C1 segment of cervical spinal cord (tissue), 14 donors: ENCODE measurements at regions not wholly inside any gene's neighbourhood (a gene's known extent, or its start where the extent isn't known, plus 50 kb on each side); places are given as distances from the start of the nearest gene placed in this dataset.

Experiments
- DNase-seq, 14 donors: peaks; one replicate each; lab custom pipeline; 2025; lab: John Stamatoyannopoulos, UW

- no peak for DNase-seq
Observed at GRCh38 chr14:49017447-49017846, 568.7 kb downstream of the RPS29 start.

- no peak for DNase-seq
Observed at GRCh38 chr14:49016381-49016780, 569.8 kb downstream of the RPS29 start.

DNA sequence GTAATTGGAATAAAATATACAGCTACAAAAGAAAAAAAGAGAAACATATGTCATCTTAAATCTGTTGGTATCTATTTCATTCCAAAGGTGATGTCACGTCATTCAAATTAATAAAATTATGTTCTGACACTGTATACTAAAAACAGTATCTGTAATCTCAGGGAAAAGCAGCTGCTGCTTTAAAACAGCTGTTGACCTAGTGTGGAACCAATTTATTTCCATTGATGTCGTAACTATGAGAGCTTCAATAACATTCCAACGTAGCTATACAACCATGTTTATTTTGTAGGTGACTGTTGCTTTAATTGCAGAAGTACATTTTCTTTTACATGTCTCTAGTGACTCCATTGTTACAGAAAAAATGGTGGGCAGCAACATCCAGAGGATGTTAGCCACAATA, 571.7 kb downstream of the RPS29 start:
- no peak for DNase-seq

GRCh38 chr14:49008363-49008762, 577.8 kb downstream of the RPS29 start:
- no peak for DNase-seq

GRCh38 chr14:48991141-48991540, 595.0 kb downstream of the RPS29 start:
- no peak for DNase-seq

DNA sequence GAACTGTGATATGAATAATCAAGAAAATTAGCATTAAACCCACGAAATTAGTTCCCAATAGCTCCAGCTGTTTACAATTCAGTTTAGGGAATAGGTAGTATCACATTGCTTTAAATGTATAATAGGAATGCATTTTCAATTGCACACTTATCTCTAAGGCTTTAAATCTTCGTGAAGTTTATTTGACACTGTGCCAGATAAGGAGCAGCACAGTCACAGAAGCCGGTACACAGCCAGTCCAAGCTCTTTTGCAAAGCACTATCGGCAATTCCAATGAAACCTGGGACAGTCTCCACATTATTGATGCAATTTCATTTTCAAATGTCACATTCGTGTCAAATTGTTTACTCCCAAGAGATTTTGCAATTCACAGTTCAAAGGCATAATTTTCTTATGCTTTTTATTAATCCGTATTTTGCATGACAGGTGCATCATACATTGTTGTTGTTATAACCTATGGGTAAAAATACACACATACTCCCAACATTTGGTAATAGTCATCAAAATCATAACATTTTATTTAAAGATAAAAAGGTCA, 602.8 kb downstream of the RPS29 start:
- no peak for DNase-seq

DNA sequence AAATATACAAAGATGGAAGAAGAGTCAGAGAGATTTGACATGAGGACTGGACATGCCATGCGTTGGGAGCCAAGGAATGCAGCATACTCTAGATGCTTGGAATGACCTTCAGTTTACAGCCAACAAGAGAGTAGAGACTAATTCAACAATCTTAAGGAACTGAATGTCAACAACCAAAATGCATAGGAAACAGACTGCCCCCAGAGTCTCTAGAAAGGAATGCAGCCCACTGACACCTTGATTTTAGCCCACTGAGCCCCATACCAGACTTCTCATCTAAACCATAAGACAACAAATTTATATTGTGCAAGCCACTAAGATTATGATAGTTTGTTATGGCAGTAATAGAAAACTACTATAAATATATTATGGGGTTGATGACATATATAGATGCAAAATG, 611.2 kb downstream of the RPS29 start:
- no peak for DNase-seq

- DNase-seq = no peak
Observed at GRCh38 chr14:48973151-48973550, 613.0 kb downstream of the RPS29 start.

- no peak for DNase-seq
Observed at GRCh38 chr14:48970943-48971342, 615.2 kb downstream of the RPS29 start.

DNA sequence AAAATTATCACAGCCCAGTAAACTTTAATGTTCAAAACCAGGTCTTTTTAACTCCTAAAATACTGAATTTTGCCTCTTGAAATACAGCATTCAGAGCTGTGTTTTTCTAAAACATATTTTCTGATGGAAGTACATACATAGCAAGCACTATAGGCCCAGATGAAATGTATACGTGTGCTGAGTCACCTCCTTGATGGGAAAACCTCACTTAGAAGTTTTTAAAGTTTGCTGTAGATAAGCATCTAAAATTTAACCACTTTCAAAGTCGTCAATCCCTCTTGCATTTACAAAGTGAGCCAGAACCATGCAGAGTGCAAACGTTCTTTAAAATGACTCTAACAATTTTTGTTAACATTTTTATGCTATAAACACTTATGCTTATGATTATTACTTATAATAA, 618.8 kb downstream of the RPS29 start:
- DNase-seq = no peak

- DNase-seq = no peak
Observed at GRCh38 chr14:48963231-48963790, 622.9 kb downstream of the RPS29 start.

DNA sequence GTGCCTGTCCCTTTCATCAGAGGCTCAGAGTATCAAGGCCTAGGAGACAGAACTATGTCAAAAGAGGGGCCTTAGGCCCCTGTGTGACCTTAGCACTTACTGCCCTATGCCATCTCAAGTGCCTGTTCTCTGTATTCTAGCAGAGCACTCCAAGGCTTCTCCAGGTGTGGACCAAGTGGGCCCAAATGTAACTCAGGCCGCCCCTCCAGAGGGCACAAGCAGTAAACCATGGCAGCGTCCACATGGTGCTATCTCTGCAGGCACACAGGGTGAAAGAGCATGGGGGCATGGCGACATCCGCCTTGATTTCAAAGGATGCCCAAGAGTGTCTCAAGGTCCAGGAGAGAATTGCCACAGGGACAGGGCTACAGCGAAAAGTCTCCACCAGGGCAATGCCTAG, 628.7 kb downstream of the RPS29 start:
- no peak for DNase-seq

GRCh38 chr14:48955857-48956256, 630.3 kb downstream of the RPS29 start:
- DNase-seq = no peak

- DNase-seq = no peak
Observed at GRCh38 chr14:48954446-48954845, 631.7 kb downstream of the RPS29 start.

- DNase-seq = no peak
Observed at GRCh38 chr14:48944809-48945208, 641.4 kb downstream of the RPS29 start.

DNA sequence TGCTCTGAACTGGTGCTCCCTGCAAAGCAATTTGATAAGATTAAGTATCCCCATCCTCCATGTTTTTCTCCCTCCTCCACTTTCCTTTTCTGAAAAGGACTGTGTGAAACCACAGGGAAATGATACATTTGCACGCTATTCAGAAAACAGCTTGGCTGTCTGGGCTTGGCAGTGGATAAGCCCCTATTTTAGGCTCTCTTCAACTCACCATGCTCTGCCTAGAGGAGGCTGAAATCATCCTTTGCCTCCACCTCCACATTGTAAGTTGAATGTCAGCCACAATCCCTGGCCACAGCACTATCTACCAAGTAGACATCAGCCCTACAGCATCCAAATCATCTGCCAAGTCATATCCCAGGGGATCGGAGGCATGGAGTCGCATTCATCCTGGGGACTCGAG, 642.3 kb downstream of the RPS29 start:
- DNase-seq = no peak

- DNase-seq = no peak
Observed at GRCh38 chr14:48937541-48938195, 648.5 kb downstream of the RPS29 start.

DNA sequence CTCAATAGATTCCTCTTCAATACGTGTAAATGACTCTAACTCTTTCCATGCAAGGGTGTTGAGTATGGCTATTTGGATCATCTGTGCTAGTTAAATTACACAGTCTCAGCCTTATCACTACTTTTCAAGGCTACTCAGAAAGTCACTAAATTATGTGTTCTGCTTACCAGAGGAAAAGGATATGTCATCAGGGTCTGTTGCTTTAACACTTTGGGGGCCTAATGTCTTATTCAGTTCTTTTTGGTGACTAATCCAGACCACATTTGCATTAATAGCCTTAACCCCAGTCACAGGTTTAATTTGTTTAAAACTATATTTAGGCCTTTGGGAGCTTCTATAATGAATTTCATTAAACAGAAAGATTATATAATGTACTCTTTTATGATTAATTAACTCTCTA, 649.3 kb downstream of the RPS29 start:
- DNase-seq = no peak

GRCh38 chr14:48936362-48936761, 649.8 kb downstream of the RPS29 start:
- no peak for DNase-seq

DNA sequence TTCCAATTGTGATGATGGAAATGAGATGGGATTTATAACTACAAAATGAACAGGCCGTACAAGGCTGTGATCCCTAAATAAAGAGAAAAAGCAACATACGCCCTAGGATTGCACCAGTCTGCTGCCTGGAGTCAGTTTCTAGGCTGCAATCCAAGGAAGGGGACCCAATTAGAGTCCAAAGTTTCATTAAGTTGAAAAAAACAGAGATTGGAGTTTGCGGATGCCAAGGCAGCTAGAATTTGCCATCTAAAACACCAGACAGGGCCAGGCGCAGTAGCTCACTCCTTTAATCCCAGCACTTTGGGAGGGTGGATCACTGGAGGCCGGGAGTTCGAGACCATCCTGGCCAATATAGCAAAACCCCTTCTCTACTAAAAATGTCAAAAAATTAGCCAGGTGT, 661.0 kb downstream of the RPS29 start:
- DNase-seq = peak in 4 of 14 donors; percentile 0 to 11 (median 6)

DNA sequence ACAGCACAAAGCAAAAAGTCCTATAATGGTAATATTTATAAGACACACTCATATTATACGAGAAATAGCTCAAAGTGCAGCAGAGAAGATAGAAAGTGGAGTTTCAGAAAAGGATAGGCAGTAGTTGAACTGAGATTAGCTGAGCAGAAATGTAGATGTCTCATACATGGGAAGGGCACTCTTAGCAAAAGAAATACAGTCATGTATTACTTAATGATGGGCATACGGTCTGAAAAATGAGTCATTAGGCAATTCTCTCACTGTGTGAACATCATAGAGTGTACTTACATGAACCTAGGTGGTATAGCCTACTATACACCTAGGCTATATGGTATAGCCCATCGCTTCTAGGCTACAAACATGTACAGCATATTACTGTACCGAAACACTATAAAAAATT, 671.3 kb downstream of the RPS29 start:
- DNase-seq = no peak

DNA sequence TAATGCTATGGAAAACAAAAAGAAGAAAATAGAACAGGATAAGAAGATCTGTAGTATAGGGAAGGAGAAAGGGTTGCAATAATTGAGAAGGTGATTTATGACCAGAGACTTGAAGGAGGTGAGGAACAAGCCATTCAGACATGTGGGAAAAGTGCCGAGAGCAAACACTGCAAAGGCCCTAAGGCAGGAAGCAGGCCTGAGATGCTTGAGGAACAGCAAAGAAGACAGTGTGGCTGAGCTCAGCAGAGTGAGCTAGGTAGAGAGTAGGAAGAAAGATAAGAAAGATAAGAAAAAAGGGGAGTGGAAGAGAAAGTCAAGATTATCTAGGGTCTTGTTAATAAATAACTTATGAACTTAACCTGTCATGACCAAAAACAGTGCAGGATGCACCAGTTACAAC, 671.8 kb downstream of the RPS29 start:
- DNase-seq = no peak

DNA sequence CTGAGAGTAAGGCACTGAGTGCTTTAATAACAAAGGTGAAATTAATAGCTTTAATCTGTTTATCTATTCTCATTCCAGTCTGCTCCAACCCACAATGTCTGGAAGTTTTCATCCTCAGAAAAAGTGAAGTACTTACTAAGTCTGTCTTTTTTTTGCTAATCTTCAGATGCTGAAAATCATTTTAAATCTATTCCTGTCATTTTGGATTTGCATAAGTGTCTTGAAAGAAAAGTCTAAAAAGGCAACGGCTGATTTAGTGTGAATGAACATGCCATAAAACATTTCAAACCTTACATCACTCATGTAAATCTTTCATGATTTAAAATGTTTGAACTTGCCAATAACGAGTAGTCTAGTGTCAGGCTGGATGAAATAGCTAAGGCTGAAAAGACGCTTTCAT, 685.6 kb downstream of the RPS29 start:
- DNase-seq = no peak

GRCh38 chr14:48890333-48890732, 695.8 kb downstream of the RPS29 start:
- DNase-seq = no peak
